ENCODE measurements at regions not wholly inside any gene's neighbourhood (a gene's known extent, or its start where the extent isn't known, plus 50 kb on each side); places are given as distances from the start of the nearest gene placed in this dataset.

GRCh38 chr2:240323601-240324291, 111.7 kb upstream of the GPC1 start:
- no peak overlapping the region for H3K4me2 ChIP-seq
- H3K4me1 ChIP-seq (ENCODE audit: control insufficient read depth in 1 of 2, insufficient read depth in 2 of 2, low read depth in 1 of 2, low read length in 1 of 2), result peaks cover 0 to 33% of the 10 kb centered on the region in 2 experiments; a peak in 2 of 4 replicates
- no peak overlapping the region for H3K9ac ChIP-seq
- no peak overlapping the region for H2AFZ ChIP-seq (ENCODE audit: low read depth)
- TF ChIP-seq TAF1 (IDR thresholded peaks at IDR 0.05; ENCODE audit: borderline replicate concordance, low read depth, low read length), result no peak
- H3K36me3 ChIP-seq (replicated peaks in 1 of 2; ENCODE audit: control insufficient read depth in 1 of 2, insufficient read depth in 2 of 2, low read length in 1 of 2), result no peaks in the 10 kb centered on the region
- H3K4me3 ChIP-seq (ENCODE audit: low read depth in 2 of 2, low read length in 1 of 2), result no peak overlapping the region
- CTCF ChIA-PET, result interaction anchor here (0.9 to 1.8 kb wide), 4 partner anchors 24 to 115 kb away, joined by 3 to 6 read pairs (median 5); no protein-coding TSS in a partner anchor
- H3K27me3 ChIP-seq (ENCODE audit: insufficient read depth), result no peaks in the 10 kb centered on the region
- DNase-seq, result peak; percentile 19
- no peaks in the 10 kb centered on the region for H3F3A ChIP-seq (replicated peaks; ENCODE audit: insufficient read depth)
- no peaks in the 10 kb centered on the region for H3K9me3 ChIP-seq
- H3K9me2 ChIP-seq, result no peaks in the 10 kb centered on the region
- H3K27ac ChIP-seq (ENCODE audit: low read depth in 2 of 2, low read length in 1 of 2), result no peak overlapping the region
- POLR2A ChIA-PET, result no interaction called here
- no peaks in the 10 kb centered on the region for H4K20me1 ChIP-seq (ENCODE audit: insufficient read depth)
- no peaks in the 10 kb centered on the region for H3K79me2 ChIP-seq (ENCODE audit: insufficient read depth)
- 73% methylated on average over 13 of the region's 28 CpGs for WGBS (ENCODE audit: low lambda C conversion rate)

- no peak overlapping the region for H3K9ac ChIP-seq
- peaks cover 0 to 33% of the 10 kb centered on the region in 2 experiments; a peak in 2 of 4 replicates for H3K4me1 ChIP-seq (ENCODE audit: control insufficient read depth in 1 of 2, insufficient read depth in 2 of 2, low read depth in 1 of 2, low read length in 1 of 2)
- ChIA-PET POLR2A (interaction anchor here (0.5 to 0.8 kb wide), 2 partner anchors 26 to 245 kb away, joined by 3 read pairs; no protein-coding TSS in a partner anchor), CTCF (interaction anchor here (0.9 to 1.8 kb wide), 7 partner anchors 8 to 114 kb away, joined by 3 to 7 read pairs (median 4); no protein-coding TSS in a partner anchor)
- H3K4me3 ChIP-seq (ENCODE audit: low read depth in 2 of 2, low read length in 1 of 2), result no peak overlapping the region
- no peaks in the 10 kb centered on the region for H3K36me3 ChIP-seq (replicated peaks in 1 of 2; ENCODE audit: control insufficient read depth in 1 of 2, insufficient read depth in 2 of 2, low read length in 1 of 2)
- H3K4me2 ChIP-seq, result no peak overlapping the region
- 26% methylated on average over 6 of the region's 25 CpGs for WGBS (ENCODE audit: low lambda C conversion rate)
- TF ChIP-seq IRF3 (IDR thresholded peaks at IDR 0.05; ENCODE audit: low read depth, low read length), result no peak
- no peak for TF ChIP-seq CTCF (IDR thresholded peaks at IDR 0.05)
- TF ChIP-seq CHD2 (IDR thresholded peaks at IDR 0.05; ENCODE audit: low read length, partially characterized antibody), result no peak
- no peak for TF ChIP-seq YY1 (IDR thresholded peaks at IDR 0.05; ENCODE audit: low read depth)
- no peak for TF ChIP-seq REST (IDR thresholded peaks at IDR 0.05; ENCODE audit: low read depth, low read length)
- H3K27ac ChIP-seq (ENCODE audit: low read depth in 2 of 2, low read length in 1 of 2), result peak overlapping the region in 1 of 2 experiments; percentile 28; a peak in 1 of 4 replicates
- no peaks in the 10 kb centered on the region for H3K9me3 ChIP-seq
- DNase-seq, result peak; percentile 77
- no peaks in the 10 kb centered on the region for H3K9me2 ChIP-seq
- H4K20me1 ChIP-seq (ENCODE audit: insufficient read depth), result no peaks in the 10 kb centered on the region
- H3K27me3 ChIP-seq (ENCODE audit: insufficient read depth), result no peaks in the 10 kb centered on the region
- H3K79me2 ChIP-seq (ENCODE audit: insufficient read depth), result no peaks in the 10 kb centered on the region
- H2AFZ ChIP-seq (ENCODE audit: low read depth), result no peak overlapping the region
- no peaks in the 10 kb centered on the region for H3F3A ChIP-seq (replicated peaks; ENCODE audit: insufficient read depth)
Measured at GRCh38 chr2:240324312-240325015, 111.0 kb upstream of the GPC1 start.

Data from SK-N-SH (cell line).